Stimulated activated CD4-positive, alpha-beta T cell treated with anti-CD3 and anti-CD28 coated beads, Interleukin-2, amount 100 ng/mL, for 24 hours (primary cell): ENCODE measurements at regions not wholly inside any gene's neighbourhood (a gene's known extent, or its start where the extent isn't known, plus 50 kb on each side); places are given as distances from the start of the nearest gene placed in this dataset.
"Not testable (repeated sequence)": the region's sequence is repeated elsewhere in the genome, so short reads cannot be mapped to it uniquely, and the experiment has no call there.

ENCODE experiments used
- DNase-seq, 2 donors: peaks; one replicate each; pipeline ENCODE4 v3.0.0-alpha.2; 2020

DNA sequence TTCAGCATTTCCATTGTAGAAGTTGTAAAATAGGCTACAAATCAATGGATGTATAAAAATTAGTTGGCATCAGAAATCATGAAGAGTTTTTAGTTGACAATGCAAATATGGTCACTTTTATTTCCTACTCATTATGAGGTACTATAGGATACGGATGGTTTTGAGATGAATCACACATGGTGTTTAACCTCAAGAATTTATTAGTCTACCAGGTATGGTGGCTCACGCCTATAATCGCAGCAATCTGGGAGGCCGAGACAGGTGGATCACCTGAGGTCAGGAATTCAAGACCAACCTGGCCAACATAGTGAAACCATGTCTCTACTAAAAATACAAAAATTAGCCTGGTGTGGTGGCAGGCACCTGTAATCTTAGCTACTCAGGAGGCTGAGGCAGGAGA is 1119.0 kb downstream of the NXPH1 start:
- not testable (repeated sequence) for DNase-seq

DNA sequence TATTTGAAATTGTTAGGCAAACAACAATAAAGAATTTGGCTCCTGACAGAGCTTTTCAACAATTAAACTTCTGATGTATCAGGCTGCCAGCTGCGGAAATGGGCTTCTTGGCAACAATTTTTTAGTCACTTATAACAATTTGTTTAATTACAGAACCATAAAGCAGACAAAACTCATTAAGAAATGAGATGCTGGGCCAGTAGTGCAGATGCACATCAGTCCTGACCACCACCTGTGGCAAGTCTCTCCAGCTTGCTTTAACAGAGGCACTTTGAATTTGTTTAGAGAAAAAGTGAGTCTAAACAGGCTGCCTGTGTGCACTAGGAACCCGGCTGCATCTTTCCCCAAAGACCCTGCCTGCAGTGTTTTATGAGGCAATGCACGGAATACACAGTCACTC is 1124.4 kb downstream of the NXPH1 start:
- DNase-seq, result no peak

DNA sequence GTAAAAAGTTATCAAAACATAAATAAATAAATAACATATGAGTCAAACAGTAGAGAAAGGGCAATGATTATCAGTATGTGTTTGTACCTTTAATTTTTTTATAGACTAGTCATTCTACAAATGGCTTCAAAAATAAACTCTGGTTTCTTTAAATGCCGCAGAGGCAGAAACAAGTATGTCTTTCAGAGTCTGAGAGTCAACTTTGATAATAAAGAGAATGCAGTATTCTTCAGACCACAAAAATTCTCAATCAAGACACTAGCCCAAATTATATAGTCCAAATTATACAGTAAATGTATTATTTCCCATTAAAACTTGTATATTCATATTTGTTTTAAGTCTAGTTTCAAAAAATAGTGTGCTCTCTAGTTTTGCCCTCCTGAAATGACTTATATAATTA is 1142.3 kb downstream of the NXPH1 start:
- DNase-seq, result no peak

DNA sequence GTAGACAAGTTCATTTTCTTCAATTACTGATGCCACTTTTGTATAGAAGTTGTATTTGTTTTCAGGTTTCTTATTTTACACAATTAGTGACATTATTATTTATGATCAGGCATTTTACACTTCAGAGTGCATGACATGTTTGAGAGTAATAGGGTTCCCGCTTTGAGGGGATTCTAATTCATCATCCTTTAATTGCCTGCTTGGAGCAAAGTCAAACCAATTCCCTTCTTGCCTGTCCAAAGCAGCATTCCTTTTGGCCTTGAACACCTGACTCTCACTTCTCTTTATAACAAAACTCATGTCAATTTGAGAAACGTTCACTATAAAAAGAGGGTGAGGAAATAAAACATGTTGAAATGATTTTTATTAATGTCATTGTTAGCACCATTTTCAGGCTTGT is 1149.4 kb downstream of the NXPH1 start:
- DNase-seq, result no peak

DNA sequence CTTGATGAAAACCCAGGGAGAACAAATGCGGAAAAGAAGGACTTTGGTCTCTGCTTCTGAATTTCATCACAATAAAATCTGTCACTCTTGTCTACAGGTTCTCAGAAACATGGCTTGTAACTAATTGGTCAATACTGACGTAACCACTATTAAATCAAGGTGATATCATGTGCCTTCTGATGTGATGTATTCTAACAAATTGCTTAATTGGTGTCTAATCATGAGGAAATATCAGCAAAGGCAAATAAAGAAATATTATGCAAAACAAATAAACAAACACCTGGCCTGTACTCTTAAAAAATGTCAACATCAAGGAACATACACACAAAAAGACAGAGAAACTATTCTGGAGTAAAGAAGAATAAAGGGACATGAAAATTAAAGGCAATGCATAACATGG is 1165.0 kb downstream of the NXPH1 start:
- no peak for DNase-seq

DNA sequence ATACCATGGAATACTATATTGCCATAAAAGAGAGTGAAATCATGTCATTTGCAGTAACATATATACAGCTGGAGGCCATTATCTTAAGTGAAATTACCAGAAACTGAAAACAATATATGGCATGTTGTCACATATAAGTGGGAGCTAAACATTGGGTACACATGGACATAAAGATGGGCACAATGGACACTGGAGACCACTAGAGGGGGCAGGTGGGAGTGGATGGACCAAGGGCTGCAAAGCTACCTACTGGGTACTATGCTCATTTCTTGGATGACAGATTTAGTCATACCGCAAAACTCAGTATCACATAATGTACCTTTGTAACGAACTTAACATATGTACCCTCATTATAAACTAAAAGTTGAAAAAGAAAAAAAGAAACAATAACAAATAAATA is 1167.6 kb downstream of the NXPH1 start:
- DNase-seq, result no peak

DNA sequence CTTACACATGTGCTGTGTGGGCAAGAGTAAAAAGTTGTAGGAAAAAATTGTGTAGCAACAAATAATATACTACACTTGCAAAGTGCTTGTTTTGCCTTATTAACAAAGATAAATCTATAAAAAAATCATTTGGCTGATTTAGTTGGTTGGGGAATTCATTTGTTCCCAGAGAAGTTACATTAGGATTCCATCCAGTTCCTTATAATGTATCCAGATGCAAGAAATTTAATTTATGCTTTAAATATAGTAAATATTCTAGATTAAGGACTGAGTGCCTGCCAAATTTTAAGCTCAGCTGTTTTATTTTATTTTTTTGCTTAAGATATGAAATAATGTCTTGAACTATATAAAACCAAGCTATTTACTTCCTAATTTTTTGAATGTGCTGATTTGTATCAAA is 1169.9 kb downstream of the NXPH1 start:
- no peak for DNase-seq

DNA sequence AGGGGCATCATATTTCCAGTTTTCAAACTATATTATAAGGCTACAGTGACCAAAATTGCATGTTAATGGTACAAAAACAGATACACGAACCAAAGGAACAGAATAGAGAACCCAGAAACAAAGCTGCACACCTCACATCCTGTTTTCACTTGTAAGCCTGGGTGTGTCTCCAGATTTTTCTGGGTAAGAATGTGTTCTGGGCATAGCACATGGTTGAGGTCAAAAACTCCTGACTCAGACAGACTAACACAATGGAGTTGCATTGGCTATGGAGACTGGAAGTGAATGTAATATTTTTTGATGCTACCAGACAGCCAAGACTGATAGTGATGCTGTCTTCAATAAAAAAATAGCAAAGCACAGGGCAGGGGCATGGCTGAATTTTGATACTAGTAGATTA is 1175.2 kb downstream of the NXPH1 start:
- no peak for DNase-seq

DNA sequence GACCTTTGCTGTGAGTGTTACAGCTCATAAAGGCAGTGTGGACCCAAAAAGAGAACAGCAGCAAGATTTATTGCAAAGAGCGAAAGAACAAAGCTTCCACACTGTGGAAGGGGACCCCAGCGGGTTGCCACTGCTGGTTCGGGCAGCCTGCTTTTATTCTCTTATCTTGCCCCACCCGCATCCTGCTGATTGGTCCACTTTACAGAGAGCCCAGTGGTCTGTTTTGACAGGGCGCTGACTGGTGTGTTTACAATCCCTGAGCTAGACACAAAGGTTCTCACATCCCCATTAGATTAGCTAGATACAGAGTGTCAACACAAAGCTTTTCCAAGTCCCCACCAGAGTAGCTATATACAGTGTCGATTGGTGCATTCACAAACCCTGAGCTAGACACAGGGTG is 1187.5 kb downstream of the NXPH1 start:
- not testable (repeated sequence) for DNase-seq

DNA sequence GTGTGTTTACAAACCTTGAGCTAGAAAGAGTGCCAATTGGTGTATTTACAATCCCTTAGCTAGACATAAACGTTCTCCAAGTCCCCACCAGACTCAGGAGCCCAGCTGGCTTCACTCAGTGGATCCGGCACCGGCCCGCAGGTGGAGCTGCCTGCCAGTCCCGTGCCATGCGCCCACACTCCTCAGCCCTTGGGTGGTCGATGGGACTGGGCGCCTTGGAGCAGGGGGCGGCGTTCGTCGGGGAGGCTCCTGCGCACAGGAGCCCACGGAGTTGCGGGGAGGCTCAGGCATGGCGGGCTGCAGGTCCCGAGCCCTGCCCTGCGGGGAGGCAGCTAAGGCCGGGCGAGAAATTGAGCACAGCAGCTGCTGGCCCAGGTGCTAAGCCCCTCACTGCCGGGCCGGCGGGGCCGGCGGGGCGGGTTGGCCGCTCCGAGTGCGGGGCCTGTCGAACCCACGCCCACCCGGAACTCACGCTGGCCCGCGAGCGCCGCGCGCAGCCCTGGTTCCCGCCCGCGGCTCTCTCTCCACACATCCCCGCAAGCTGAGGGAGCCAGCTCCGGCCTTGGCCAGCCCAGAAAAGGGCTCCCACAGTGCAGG is 1188.0 kb downstream of the NXPH1 start:
- DNase-seq, result not testable (repeated sequence)

DNA sequence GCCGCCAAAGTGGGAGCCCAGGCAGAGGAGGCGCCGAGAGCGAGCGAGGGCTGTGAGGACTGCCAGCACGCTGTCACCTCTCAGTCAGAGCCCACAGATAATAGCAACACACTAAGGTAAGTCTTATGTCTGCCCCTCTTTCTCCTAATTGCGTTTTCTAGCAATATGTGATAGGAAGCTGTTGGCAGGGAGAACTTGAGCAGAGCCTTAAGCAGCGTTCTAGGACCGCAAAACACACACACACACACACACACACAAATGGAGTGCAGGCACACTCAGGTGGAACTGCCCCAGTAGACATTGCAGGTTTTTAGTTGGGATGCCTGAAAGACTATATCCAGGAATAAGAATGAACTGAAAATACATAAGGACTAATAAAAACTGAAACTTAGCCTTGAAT is 1188.5 kb downstream of the NXPH1 start:
- DNase-seq, result no peak

DNA sequence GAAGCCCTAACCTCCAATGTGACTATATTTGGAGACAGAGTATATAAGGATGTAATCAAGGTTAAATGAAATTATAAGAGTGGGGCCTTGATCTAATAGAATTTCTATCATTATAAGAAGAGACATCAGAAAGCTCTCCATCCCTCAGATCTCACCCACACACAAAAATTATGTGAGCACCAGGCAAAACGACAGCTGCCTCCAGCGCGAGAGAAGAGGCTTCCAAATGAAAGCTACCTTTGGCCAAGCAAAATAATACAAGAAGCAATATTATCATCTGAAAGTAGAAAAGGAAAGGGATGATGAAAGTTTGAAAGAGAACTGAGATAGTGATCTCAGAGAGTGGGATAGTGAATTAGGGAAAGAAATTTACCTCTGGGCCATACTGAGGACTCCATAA is 1192.5 kb downstream of the NXPH1 start:
- DNase-seq, result no peak

DNA sequence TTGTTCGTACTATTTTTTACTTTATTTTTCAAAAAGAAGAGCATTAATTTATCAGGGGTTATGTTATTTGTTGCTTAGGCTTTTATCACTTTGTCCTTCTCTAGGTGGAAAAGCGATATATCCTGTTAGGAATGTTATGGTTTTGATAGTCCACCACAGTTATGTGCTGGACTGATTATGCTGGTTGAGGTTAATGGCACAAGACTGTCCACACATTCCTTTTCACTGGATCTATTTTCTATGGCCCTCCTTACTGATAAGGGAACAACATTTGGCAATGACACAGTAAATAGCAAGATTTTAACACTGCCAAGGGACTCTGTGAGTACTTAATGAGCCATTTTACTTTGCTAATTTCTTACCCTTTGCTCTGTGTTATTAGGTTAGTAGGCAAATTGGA is 1212.3 kb downstream of the NXPH1 start:
- DNase-seq, result no peak

DNA sequence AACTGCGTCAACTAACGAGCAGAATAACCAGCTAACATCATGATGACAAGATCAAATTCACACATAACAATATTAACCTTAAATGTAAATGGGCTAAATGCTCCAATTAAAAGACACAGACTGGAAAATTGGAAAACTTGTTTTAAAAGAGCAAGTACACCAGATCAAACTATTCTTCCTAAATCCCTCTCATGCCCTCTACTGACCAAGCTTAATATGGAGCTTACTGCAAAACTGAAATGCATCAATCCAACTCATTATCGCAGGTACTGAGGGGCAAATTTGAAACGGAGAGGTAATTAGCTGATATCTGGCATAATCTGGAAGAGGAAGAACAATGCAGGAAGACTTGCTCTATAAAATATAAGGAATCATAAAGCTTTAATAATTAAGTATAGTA is 1223.8 kb downstream of the NXPH1 start:
- DNase-seq, result no peak

DNA sequence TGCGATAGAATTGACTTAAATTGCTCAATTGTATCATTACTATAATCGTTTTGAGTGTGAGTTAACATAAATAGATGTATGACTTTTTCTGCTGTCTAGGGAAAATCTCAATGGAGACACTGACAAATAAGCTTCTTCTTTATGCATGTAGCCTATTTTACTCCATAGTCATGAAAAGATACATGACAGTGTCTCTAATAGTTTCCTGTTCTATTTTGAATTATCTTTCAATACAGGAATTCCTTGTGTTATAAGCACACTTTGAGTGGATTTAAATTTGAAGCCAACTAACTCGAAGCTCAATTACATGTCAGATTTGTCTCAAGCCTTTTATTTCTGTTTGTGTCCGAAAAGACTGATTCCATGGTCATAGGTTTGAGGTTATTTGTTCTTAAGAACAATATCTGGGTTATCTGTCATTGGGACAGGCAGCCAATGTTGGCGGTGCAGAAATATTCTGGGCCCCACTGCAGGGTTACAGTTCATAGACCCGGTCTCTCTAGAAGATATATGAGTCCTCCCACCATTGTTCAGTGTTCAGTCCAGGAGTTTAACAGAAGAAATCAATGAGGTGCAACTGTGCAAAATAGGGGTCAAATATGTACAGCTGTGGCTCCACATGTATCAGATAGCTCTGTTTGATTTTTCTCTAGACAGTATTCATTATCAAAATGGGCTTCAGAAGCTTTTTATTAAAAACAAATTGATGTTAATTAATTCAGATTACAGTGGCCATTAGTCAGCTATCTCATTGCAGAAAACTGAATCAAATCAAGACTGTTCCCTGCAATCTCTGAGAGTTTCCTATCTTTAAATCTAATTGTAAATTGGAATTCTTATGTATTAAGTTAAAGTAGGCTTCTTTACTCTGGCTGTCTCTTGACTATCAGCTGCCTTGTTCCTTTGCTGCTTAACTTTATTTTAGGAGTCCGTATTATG is 1238.8 kb downstream of the NXPH1 start:
- no peak for DNase-seq

DNA sequence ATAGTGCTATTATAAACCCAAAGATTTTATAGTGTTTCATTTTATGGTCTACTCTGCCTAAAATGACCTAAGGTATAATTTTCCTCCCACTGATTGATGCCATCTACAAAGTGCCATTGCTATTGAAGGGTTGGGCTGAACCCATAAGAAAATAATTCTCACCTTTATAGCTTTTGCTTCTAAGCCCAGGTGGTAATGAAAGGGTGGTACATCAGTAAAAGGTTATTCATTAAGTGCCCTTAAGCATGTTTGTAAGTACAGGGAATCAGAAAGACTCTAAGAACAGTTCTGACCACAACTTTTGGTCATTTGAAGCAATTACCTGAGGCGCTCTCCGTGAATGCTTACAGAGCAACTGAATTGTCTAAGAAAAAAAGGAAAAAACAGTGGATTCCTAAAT is 1247.3 kb downstream of the NXPH1 start:
- no peak for DNase-seq

DNA sequence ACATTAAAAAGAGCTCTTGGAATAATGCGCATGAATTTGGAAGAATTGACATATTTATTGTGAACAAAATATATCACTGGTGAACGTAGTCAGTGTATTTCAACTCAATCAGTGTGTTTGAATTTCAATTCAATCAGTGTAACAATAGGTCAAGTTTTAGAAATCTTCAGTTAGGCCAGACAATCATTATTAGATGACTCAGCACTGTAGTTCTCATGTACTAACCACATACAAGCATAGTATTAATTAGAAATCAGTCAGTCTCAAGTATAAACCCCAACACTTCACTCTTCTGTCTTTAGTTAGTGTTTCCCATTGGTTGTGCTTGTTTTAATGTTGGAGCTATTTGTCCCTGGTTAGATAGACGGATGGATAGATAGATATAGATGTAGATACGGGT is 1247.9 kb downstream of the NXPH1 start:
- DNase-seq, result no peak

DNA sequence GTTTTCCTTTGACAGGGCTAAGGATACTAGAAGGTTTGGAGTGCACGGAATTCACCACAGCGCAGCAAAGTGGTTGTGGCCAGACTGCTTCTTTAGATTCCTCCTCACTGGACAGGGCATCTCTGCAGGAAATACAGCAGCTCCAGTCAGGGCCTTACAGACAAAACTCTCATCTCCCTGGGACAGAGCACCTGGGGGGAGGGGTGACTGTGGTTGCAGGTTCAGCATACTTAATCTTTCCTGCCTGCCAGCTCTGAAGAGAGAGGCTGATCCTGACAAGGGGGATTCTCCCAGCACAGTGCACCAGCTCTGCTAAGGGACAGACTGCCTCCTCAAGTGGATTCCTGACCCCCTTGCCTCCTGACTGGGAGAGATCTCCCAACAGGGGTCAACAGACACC is 1257.9 kb downstream of the NXPH1 start:
- no peak for DNase-seq

DNA sequence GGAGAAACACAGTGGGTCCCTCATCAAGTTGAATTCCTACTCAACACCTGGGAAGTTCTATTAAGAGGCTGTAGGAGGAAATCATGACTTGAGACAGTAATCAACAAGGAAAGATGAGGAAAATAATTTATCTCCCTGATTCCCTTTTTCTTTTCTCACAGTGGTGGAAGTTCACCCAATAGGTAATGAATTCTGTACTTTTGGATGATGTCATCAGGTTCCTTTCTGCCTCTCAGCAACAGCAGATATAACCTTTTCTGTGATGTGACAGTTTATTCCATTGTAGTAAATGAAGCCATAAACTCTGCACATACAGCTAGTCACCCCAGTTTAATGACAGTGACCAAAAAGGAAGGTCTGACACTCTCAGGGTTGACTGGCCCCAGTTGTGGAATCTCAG is 1265.0 kb downstream of the NXPH1 start:
- no peak for DNase-seq

DNA sequence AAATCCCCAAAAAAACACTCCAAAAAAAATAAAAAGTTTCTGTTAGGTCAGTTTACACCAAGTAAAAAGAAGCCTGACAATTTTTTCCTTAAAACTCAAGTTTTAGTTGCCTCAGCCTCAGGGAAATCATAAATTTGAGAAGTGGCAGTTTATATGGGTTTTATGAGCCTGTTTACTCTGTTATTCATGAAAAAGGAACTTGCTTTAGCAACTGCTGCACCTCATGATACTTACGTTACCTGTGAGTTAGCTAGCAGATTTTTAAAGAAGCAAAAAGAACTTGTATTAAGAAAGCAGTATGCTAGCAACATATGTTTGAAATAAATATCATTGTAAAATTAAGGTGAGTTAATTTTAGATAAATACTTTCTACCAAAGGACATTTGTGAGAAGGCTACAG is 1264.5 kb upstream of the PHF14 start:
- no peak for DNase-seq

DNA sequence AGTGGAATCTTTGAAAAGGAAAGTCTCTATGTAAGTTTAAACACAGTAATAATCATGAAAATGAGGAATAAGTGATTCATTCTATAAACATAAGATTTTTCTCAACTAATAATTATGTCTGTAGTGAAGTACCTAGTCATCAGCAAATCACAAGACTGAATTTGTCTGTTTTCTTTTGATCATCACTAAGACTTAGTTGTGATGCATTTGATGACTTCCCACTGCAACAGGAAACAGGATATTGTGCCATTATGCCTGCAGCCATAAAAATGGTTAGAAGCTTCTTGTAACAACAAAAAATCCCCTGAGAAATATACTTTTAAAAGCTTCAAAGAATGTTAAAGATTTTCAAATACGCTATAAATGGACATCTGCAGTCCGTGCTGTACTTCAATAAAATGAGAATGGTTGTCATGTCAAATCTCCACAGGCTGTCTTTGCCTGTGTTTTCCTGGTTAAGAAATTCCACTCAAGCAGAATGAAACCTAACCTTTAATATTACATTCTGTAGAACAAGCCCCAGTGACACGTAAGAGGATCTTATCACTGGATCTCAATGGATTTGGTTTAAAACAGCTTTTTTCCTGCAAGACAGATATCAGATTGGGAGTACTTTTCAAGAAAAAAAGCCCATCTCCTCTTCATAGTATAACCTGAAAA is 1262.3 kb upstream of the PHF14 start:
- no peak for DNase-seq

DNA sequence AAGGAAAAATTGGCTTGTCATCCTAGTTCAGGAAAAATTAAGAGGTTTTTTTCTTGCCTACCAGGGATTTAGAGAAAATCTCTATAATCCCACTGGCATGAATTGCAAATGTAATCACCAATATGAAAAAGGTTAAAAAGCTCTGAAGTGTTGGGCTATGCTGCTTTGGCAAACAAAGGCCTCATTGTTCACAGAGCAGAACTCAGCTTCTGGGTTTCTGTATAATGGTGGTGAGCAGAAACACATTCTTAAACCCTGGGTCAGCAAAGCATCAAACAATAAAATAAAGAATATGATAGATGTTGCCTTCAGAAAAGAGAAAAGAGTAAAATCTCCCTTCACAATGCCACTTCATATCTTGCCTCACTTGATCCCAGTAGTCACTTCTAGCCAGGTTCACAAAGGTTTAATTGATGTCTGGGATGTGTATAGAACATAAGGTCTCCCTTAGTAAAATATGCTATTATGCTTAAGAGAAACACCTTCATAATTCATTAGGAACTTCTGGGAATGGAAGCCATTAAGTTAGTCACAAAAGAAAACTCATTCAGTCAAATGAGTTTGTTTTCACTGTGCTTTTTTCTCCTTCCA is 1255.5 kb upstream of the PHF14 start:
- no peak for DNase-seq

DNA sequence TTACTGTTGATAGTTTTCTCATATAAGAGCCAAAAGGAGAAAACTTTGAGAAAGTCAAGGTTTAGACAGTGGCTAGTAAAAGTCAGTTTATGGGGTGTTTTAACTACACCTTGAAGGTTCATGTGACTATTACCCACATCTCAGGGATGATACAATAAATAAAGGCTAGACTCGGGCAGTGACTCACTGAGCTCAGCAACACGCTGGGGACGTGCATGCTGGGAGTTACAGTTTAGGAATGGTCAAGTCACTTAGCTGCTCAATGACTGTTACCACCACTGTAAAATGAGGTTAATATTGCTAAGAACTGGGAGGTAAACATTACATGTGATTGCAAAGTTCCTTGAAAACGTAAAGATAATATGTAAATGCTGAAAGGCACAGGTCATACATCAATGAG is 1254.4 kb upstream of the PHF14 start:
- DNase-seq, result no peak

DNA sequence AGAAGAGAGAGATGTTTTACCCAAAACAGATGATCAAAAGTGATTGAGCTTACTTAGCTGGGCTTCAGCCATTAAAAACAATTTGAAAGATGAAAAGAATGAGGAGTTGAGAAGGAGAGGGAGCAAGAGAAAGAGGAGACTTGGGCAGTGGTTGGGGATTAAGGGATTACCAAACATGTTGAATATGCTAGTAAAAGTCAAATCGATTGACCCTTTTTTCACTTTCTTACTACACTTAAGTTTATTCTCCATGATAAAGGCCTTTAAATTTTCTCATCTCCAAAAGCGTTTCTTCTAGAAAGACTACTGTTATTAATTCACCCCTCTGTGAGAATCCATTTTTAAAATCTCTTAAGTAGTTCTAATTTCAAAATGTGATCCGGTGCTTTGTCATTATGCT is 1254.0 kb upstream of the PHF14 start:
- DNase-seq, result no peak
